T-helper 9 cell (primary cell): ENCODE measurements at regions not wholly inside any gene's neighbourhood (a gene's known extent, or its start where the extent isn't known, plus 50 kb on each side); places are given as distances from the start of the nearest gene placed in this dataset.
"Not testable (repeated sequence)": the region's sequence is repeated elsewhere in the genome, so short reads cannot be mapped to it uniquely, and the experiment has no call there.

ENCODE experiments used
- DNase-seq: peaks from one replicate; pipeline ENCODE4 v3.0.0-alpha.2; 2020

- DNase-seq, result no peak
Measured at GRCh38 chr9:93900971-93901861, 53.9 kb downstream of the BARX1 start.

GRCh38 chr9:93900436-93900819 is 54.7 kb downstream of the BARX1 start:
- no peak for DNase-seq

- no peak for DNase-seq
Measured at GRCh38 chr9:93899609-93900435, 55.3 kb downstream of the BARX1 start.

- no peak for DNase-seq
Measured at GRCh38 chr9:93898502-93899426, 56.4 kb downstream of the BARX1 start.

- no peak for DNase-seq
Measured at GRCh38 chr9:93898026-93898425, 57.1 kb downstream of the BARX1 start.

GRCh38 chr9:93897075-93897970 is 57.8 kb downstream of the BARX1 start:
- no peak for DNase-seq

- DNase-seq, result no peak
Measured at GRCh38 chr9:93896496-93897033, 58.6 kb downstream of the BARX1 start.

- DNase-seq, result no peak
Measured at GRCh38 chr9:93896093-93896492, 59.1 kb downstream of the BARX1 start.

GRCh38 chr9:93895535-93895934 is 59.6 kb downstream of the BARX1 start:
- DNase-seq, result no peak

GRCh38 chr9:93894691-93895079 is 60.5 kb downstream of the BARX1 start:
- DNase-seq, result no peak

- no peak for DNase-seq
Measured at GRCh38 chr9:93893899-93894690, 61.1 kb downstream of the BARX1 start.

GRCh38 chr9:93893194-93893593 is 62.0 kb downstream of the BARX1 start:
- no peak for DNase-seq

- DNase-seq, result no peak
Measured at GRCh38 chr9:93892748-93893147, 62.4 kb downstream of the BARX1 start.

- no peak for DNase-seq
Measured at GRCh38 chr9:93891549-93892310, 63.4 kb downstream of the BARX1 start.

- DNase-seq, result no peak
Measured at GRCh38 chr9:93891050-93891449, 64.1 kb downstream of the BARX1 start.

- DNase-seq, result no peak
Measured at GRCh38 chr9:93890436-93890935, 64.7 kb downstream of the BARX1 start.

- DNase-seq, result no peak
Measured at GRCh38 chr9:93886911-93887310, 68.2 kb downstream of the BARX1 start.

- DNase-seq, result no peak
Measured at GRCh38 chr9:93884808-93885207, 70.3 kb downstream of the BARX1 start.

GRCh38 chr9:93879662-93880407 is 75.3 kb downstream of the BARX1 start:
- not testable (repeated sequence) for DNase-seq
